HG03103 (cell line): ENCODE measurements at regions not wholly inside any gene's neighbourhood (a gene's known extent, or its start where the extent isn't known, plus 50 kb on each side); places are given as distances from the start of the nearest gene placed in this dataset.
"Not testable (repeated sequence)": the region's sequence is repeated elsewhere in the genome, so short reads cannot be mapped to it uniquely, and the experiment has no call there.

Source experiments
- ATAC-seq: cut with Tn5 transposase; IDR thresholded peaks from one replicate; pipeline ENCODE4 v1.9.1; 2021; ENCODE audit warnings: low read depth; ENCODE audit not compliant: unreplicated experiment

GRCh38 chr21:22813201-22813600 is 1815.0 kb downstream of the NCAM2 start:
- ATAC-seq, result no peak

DNA sequence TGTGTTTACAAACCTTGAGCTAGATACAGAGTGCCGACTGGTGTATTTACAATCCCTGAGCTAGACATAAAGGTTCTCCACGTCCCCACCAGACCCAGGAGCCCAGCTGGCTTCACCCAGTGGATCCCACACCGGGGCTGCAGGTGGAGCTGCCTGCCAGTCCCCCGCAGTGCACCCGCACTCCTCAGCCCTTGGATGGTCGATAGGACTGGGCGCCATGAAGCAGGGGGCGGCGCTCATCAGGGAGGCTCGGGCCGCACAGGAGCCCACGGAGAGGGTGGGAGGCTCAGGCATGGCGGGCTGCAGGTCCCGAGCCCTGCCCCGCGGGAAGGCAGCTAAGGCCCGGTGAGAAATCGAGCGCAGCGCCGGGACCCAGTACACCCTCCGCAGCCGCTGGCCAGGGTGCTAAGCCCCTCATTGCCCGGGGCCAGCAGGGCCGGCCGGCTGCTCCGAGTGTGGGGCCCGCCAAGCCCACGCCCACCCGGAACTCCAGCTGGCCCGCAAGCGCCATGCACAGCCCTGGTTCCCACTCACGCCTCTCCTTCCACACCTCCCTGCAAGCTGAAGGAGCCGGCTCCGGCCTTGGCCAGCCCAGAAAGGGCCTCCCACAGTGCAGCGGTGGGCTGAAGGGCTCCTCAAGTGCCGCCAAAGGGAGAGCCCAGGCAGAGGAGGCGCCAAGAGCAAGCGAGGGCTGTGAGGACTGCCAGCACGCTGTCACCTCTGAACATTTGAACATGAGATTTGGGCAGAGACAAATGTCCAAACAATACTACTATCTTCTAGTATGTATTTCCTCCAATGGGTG is 1820.7 kb downstream of the NCAM2 start:
- not testable (repeated sequence) for ATAC-seq

DNA sequence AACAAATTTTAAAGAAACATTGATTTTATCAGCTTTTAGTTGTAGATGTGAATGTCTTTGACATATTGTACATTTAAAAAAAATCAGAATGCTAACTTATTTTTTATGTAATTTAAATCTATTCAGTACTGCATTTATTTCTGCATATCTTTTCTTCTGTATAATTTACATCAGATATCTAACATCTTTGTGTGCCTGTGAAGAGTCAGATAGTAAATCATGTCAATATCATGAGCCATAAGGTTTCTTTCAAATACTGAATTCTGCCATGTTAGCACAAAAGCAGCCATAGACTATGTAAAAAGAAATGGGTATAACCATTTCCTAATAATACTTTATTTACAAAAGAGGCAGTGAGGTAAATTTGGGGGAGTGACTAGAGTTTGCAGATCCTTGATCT is 1829.2 kb downstream of the NCAM2 start:
- ATAC-seq, result no peak

GRCh38 chr21:22842875-22843274 is 1844.7 kb downstream of the NCAM2 start:
- ATAC-seq, result no peak

DNA sequence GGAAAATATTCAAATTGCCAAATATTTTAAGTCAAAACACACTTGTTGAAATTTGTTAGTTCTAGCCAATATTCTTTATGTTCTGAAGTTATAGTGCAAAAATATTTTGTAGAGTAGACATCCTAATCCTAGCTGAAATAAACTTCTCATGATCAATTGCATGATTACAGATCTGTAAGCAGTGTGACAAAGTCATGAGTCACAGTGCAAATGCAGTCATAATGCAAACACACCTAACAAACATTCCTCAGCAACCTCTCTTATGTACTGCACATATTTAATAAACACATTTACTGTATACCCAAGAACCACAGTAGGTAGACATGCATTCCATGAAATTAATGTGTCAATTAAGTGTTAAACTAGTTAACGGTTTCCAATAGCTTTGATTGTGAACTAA is 1857.4 kb downstream of the NCAM2 start:
- no peak for ATAC-seq

DNA sequence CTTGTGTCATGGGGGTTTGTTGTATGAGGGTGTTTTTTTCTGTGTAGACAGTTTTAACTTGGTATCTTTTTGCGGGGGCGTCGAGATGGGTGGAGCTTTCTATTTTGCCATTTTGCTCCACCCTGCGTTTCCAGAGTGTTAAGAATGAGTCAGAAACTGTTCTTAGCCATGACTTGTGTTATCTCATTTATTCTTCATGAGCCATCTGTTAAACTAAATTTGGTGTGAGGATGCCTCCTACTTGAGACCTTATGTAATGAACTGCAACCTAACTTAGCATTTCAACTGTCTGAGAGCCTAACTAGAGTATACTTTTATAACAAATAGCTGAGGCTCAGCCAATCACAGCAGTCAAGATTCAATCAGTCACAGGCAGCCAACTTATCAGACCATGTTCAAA is 1873.5 kb downstream of the NCAM2 start:
- ATAC-seq, result no peak

- ATAC-seq, result no peak
Observed at GRCh38 chr21:22880573-22880972, 1882.4 kb downstream of the NCAM2 start.

DNA sequence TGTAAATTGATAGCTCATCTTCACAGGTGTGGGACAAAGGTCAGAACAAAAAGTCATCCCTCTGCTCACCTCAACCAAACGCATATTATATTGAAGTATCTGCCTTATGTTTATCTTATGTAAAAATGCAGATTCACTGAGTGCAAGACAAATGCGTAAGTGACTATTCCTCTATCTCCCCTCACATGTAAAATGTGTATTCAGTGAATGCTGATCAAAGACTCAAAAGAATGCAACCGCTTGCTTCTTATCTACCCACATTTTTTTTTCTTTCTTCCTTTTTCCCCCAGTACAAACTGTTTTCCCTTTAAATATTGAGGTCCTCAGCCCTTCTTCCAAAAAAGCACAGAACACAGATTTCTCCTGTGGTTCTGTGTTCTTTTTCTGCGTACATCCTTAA is 1882.9 kb downstream of the NCAM2 start:
- ATAC-seq, result no peak

DNA sequence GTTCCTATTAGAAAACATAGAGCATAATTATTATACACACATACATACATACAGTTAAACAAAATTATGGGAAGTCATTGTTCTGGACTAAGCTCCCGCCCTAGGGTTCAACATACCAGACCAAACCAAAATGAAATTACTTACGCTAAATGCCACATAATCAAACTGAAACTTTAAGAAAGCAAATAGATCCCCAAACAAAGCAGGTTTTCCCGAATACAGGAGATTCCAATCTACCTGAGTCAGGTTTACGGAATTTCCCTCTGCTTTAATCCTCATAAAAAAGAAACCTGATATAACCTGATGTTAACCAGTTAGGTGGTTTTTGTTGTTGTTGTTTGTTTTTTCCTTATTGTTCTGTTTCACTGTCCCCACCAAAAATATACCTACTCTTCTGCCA is 1886.9 kb downstream of the NCAM2 start:
- ATAC-seq, result no peak

DNA sequence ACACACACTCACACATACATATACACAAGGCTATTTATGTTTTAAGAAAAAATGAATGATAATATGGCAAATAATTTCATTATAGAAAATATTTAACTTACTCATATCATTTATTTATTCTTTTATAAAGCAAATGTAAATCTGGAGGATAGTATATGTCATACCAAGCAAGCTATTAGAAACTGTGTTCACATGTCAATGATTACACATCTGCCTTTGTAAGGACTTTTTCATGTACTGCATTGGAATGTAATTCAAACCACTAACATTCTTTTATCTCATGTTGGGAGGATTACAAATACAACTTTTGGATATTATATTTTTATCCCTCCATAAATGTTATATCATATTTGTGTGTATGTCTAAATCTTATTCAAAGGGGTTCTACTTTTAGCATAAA is 1887.4 kb downstream of the NCAM2 start:
- ATAC-seq, result no peak

DNA sequence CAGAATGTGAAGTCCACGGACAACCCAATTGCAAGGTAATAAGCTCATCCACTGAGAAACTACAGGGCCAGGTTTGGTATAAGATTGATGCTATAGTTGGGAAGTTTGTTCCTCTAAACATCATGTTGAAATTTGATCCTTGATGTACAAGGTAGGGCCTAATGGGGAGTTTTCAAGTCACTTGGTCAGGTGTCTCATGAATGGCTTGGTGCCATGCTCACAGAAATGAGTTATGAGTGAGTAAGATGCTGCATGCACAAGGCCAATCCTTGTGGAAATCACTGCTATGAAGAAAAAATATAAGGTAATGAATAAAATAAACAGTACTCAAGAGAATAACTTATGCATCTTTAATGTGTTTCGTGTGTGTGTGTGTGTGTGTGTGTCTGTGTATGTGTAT is 1891.2 kb downstream of the NCAM2 start:
- ATAC-seq, result no peak

DNA sequence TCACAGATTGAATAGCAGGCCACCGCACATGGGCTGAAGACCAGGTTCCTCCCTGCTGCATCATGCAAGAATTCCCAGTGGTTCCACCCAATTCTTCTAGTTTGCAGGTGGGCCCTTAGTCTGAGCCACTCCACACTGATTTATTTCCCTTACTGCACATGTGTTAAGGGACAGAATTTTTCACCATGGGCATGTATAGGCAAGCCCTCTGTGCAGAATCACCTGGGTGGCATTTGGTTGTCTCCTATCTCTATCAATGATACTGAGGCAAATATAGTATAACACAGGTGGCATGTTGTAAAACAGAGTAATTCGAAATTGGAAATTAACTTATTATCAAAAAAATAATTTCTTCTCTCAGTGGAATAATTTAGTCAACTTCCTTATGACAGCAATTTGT is 1892.4 kb downstream of the NCAM2 start:
- no peak for ATAC-seq

DNA sequence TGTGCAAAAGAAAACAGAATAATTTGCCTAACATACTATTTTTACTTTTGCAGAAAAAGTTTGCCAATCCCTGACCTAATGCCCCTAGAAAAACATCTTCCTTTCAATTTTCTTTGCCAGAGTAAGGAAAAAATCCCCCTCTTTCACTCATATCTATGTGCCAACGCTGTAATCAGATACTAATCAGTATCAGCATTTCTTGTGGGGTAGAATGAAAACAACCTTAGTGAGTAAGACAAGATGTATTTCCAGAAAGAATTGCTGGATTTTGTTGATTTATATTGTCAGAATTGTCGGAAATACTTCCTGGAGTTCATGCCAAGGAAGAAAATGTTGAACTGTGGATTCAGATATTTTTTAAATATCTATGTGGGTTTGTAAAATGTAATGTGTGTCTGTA is 1893.8 kb downstream of the NCAM2 start:
- no peak for ATAC-seq

DNA sequence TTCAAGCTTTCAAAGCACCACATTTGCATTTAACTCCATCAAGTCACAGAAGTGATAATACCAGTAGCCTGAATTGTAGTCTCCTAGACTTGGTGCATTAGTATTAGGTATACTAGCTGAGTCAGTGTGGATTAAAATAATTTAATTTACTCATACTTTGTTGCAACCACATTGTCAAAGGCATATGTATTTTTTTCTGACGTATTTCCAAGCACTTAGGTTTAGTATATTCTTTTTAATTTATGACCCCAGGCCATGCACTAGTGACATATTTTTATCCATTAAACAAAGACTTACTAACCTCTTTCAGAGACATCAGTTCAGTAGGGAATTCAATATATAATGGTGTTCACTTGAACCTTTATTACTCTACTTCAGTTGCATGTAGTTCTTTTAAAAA is 1894.5 kb downstream of the NCAM2 start:
- ATAC-seq, result no peak

- no peak for ATAC-seq
Observed at GRCh38 chr21:22898051-22898665, 1899.9 kb downstream of the NCAM2 start.

- no peak for ATAC-seq
Observed at GRCh38 chr21:22900490-22900889, 1902.3 kb downstream of the NCAM2 start.

DNA sequence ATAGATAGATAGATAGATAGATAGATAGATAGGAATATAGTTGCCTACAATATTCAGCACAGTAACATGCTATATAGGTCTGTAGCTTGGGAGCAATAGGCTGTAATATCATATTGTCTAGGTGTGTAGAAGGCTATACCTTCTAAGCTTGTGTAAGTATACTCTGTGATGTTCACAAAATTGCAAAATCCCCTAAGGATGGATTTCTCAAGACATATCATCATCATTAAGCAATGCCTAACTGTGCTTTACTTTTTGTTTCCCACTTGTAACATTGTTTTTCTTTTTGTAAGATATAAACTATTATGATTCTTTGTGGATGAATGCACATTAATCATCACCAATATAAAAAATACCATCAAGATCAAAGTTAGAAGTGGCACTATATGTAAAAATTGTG is 1905.6 kb downstream of the NCAM2 start:
- no peak for ATAC-seq

DNA sequence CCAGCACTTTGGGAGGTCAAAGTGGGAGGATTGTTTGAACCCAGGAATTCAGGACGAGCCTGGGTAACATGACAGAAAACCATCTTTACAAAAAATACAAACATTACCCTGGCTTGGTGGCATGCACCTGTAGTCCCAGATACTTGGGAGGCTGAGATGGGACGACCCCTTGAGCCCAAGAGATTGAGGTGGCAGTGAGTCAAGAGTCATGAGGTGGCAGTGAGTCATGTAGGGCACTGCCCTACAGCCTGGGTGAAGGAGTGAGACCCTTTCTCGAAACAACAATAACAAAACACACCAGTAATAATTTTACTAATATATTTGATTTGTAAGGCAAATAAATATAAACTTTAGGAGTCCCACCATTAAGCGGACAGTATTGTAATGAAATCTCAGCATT is 1906.2 kb downstream of the NCAM2 start:
- ATAC-seq, result no peak

- ATAC-seq, result no peak
Observed at GRCh38 chr21:22925032-22925431, 1926.8 kb downstream of the NCAM2 start.

- no peak for ATAC-seq
Observed at GRCh38 chr21:22927469-22927868, 1929.3 kb downstream of the NCAM2 start.

DNA sequence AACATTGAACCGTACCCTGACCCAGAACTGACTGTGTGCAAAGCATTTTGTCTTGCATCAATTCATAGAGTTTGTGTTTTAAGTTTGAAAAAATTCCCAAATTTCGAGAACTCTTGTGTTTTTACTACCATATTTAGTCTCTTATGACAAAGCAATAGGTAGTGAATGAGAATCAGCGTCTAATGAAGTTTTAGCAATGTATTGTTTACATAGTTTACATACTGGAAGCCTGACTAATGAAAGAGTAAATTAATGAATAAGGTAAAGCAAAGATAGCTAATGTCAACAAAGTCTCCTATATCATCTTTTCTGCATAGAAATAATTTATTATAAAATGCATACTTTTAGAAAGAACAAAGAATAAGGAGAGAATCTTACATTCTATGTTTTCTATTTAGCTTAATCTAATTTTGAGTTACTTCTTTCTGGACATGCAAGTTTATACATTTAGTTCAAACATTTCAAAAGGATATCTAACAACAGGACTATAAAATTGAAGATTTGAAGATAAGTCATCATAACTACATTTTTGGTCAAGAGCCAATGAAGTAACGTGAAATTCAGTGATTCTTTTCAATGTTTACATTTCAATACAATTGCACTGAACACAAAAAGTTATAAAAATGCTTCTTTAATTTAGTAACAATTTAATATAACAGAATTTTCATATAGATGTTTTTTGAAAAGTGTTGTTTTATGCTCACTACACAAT is 1943.7 kb downstream of the NCAM2 start:
- ATAC-seq, result no peak

DNA sequence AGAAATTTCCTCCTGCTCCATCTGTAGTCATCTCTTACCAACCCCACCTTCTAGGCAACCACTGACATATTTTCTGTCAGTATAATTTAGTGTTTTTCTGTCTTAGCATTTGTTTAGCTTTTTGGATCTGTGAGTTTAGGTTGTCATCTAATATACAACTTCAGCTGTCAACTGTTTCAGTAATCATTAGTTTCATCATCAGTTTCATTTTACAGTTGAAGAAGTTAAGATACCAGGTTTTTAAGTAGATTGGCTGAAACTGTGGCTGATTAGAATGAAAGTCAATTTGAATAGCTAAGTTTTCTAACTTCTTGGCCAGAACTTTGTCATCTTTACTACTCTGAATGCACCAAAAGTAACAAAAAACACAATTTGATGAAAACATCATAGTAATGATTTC is 1957.3 kb downstream of the NCAM2 start:
- ATAC-seq, result no peak
